ENCODE measurements at regions not wholly inside any gene's neighbourhood (a gene's known extent, or its start where the extent isn't known, plus 50 kb on each side); places are given as distances from the start of the nearest gene placed in this dataset.
A peak's percentile ranks its signal among the peaks of the same experiment; 100 is the strongest.

DNA sequence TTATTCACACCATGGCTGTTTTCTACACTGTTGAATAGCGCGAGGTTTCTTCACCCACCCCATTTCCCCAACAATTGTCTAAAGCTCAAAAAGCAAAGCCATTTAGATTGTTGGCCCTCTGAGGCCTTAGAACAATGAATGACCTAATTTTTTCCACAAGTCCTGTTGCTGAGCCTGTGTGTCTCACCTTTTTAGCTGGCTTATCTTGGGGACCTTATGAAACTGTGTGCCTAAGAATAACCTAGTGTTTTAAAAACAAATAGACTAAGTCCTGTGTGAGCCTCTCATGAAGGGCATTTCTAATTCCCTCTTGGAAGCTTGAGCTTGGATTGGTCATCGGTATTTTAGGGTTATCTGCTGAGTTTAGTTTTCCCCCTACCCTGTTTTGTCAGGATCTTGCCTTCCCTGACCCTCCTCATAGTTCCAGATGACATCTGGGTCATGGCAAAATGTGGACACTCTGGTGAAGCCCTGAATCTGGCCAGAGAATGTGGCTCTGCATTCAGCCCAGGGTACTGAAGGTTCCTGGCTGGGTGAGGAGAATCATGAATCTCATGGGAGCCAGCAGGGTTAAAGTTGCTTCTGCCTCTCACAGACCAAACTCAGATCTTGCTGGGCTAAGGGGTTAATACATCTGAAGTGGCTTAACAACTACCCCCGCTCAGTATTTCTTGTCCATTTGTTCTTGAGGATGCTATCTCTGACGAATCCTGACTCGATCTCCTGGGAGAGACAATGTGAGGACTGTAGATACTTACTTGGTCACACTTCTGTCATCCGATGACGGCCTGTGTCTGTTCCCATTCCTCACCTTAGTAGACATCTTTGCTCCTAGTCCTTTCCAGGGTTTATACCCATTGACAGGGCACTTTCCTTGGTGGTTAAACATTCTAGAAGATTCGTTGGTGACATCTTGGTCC is 104.2 kb upstream of the MAP4K3 start (continued):
- TF ChIP-seq ZKSCAN8 (CRISPR knock-in tag; IDR thresholded peaks at IDR 0.05; ENCODE audit: borderline replicate concordance) (peak; percentile 40; the same call in 1 of the 2 replicates), MIER3 (CRISPR knock-in tag; IDR thresholded peaks at IDR 0.05; ENCODE audit: borderline replicate concordance) (peak; percentile 38; the same call in 1 of the 2 replicates), TCF12 (IDR thresholded peaks at IDR 0.05) (no peak), TCF12 (CRISPR knock-in tag; IDR thresholded peaks at IDR 0.05) (no peak), SOX6 (IDR thresholded peaks at IDR 0.05) (no peak), SOX6 (CRISPR knock-in tag; IDR thresholded peaks at IDR 0.05) (peak; percentile 100), RNF2 (conservative IDR thresholded peaks at IDR 0.05; ENCODE audit: low read depth) (no peak), KAT8 (CRISPR knock-in tag; IDR thresholded peaks at IDR 0.05) (0 out of 2 replicates have a peak, but pooled peaks have one; percentile 19), IKZF1 (IDR thresholded peaks at IDR 0.05) (no peak), ZNF317 (CRISPR knock-in tag; IDR thresholded peaks at IDR 0.05) (0 out of 2 replicates have a peak, but pooled peaks have one; percentile 23), MXI1 (IDR thresholded peaks at IDR 0.05; ENCODE audit: borderline replicate concordance, low read depth, low read length) (no peak), ZNF616 (CRISPR knock-in tag; IDR thresholded peaks at IDR 0.05; ENCODE audit: low read depth) (no peak), TCF7 (IDR thresholded peaks at IDR 0.05; ENCODE audit: low read depth) (peak; percentile 60), MTF2 (CRISPR knock-in tag; IDR thresholded peaks at IDR 0.05; ENCODE audit: borderline replicate concordance) (0 out of 2 replicates have a peak, but pooled peaks have one; percentile 33), POLR2AphosphoS2 (IDR thresholded peaks at IDR 0.05; ENCODE audit: low read depth, low read length) (no peak), KDM2A (CRISPR knock-in tag; IDR thresholded peaks at IDR 0.05; ENCODE audit: borderline replicate concordance, low read depth) (no peak), RNF219 (CRISPR knock-in tag; IDR thresholded peaks at IDR 0.05) (no peak), ZNF572 (CRISPR knock-in tag; IDR thresholded peaks at IDR 0.05) (no peak), ZUFSP (CRISPR knock-in tag; IDR thresholded peaks at IDR 0.05; ENCODE audit: borderline replicate concordance) (no peak), PITX1 (CRISPR knock-in tag; IDR thresholded peaks at IDR 0.05) (peak; percentile 85), HDAC1 (CRISPR knock-in tag; IDR thresholded peaks at IDR 0.05) (peak; percentile 57), ZSCAN31 (CRISPR knock-in tag; IDR thresholded peaks at IDR 0.05; ENCODE audit: low read depth) (0 out of 2 replicates have a peak, but pooled peaks have one; percentile 14), NCOA5 (CRISPR knock-in tag; IDR thresholded peaks at IDR 0.05) (no peak), RARA (CRISPR knock-in tag; IDR thresholded peaks at IDR 0.05) (peak; percentile 70), REPIN1 (CRISPR knock-in tag; IDR thresholded peaks at IDR 0.05; ENCODE audit: borderline replicate concordance, low read depth) (0 out of 2 replicates have a peak, but pooled peaks have one; percentile 56)
- TF ChIP-seq, protein P1, sequence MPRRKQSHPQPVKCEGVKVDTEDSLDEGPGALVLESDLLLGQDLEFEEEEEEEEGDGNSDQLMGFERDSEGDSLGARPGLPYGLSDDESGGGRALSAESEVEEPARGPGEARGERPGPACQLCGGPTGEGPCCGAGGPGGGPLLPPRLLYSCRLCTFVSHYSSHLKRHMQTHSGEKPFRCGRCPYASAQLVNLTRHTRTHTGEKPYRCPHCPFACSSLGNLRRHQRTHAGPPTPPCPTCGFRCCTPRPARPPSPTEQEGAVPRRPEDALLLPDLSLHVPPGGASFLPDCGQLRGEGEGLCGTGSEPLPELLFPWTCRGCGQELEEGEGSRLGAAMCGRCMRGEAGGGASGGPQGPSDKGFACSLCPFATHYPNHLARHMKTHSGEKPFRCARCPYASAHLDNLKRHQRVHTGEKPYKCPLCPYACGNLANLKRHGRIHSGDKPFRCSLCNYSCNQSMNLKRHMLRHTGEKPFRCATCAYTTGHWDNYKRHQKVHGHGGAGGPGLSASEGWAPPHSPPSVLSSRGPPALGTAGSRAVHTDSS (CRISPR knock-in tag; conservative IDR thresholded peaks at IDR 0.05), result no peak
